ENCODE measurements at regions not wholly inside any gene's neighbourhood (a gene's known extent, or its start where the extent isn't known, plus 50 kb on each side); places are given as distances from the start of the nearest gene placed in this dataset.

DNA sequence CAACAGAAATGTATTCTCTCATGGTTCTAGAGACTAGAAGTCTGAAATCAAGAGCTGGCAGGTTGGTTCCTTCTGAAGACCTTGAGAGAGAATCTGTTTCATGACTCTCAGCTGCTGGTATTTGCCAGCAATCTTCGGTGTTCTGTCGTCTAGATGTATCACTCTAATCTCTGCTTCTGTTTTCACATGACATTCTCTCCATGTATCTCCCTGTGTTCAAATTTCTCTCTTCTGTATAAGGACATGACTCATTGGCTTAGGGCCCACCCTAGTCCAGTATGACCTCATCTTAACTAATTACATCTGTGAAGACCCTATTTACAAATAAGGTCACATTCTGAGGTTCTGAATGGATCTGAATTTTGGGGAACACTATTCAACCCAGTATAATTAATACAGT is 82.3 kb downstream of the ANKRD7 start:
- TF ChIP-seq, protein P1, sequence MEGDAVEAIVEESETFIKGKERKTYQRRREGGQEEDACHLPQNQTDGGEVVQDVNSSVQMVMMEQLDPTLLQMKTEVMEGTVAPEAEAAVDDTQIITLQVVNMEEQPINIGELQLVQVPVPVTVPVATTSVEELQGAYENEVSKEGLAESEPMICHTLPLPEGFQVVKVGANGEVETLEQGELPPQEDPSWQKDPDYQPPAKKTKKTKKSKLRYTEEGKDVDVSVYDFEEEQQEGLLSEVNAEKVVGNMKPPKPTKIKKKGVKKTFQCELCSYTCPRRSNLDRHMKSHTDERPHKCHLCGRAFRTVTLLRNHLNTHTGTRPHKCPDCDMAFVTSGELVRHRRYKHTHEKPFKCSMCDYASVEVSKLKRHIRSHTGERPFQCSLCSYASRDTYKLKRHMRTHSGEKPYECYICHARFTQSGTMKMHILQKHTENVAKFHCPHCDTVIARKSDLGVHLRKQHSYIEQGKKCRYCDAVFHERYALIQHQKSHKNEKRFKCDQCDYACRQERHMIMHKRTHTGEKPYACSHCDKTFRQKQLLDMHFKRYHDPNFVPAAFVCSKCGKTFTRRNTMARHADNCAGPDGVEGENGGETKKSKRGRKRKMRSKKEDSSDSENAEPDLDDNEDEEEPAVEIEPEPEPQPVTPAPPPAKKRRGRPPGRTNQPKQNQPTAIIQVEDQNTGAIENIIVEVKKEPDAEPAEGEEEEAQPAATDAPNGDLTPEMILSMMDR (conservative IDR thresholded peaks at IDR 0.05; ENCODE audit: low read depth, low read length) = no peak
- no peak for TF ChIP-seq EZH2 (IDR thresholded peaks at IDR 0.05; ENCODE audit: borderline replicate concordance, low read depth, low read length, poor library complexity, severe bottlenecking)

Measured in A673 (cell line).